Stimulated activated CD4-positive, alpha-beta T cell treated with anti-CD3 and anti-CD28 coated beads, Interleukin-1b, Interleukin-23, amount 100 ng/mL, for 48 hours (primary cell): ENCODE measurements at regions not wholly inside any gene's neighbourhood (a gene's known extent, or its start where the extent isn't known, plus 50 kb on each side); places are given as distances from the start of the nearest gene placed in this dataset.
A peak's percentile ranks its signal among the peaks of the same experiment; 100 is the strongest.

ENCODE experiments used
- DNase-seq: peaks from one replicate; pipeline ENCODE4 v3.0.0-alpha.2; 2020

- DNase-seq: no peak
Observed at GRCh38 chr6:97621111-97621510, 338.1 kb upstream of the MMS22L start.

GRCh38 chr6:97626671-97627441 is 343.8 kb upstream of the MMS22L start:
- no peak for DNase-seq

GRCh38 chr6:97629180-97629579 is 346.2 kb upstream of the MMS22L start:
- DNase-seq: no peak

- no peak for DNase-seq
Observed at GRCh38 chr6:97630604-97631003, 347.6 kb upstream of the MMS22L start.

- no peak for DNase-seq
Observed at GRCh38 chr6:97632341-97632740, 349.3 kb upstream of the MMS22L start.

- DNase-seq: no peak
Observed at GRCh38 chr6:97639702-97640101, 356.7 kb upstream of the MMS22L start.

GRCh38 chr6:97644353-97644752 is 361.3 kb upstream of the MMS22L start:
- DNase-seq: no peak

GRCh38 chr6:97645757-97646156 is 362.7 kb upstream of the MMS22L start:
- no peak for DNase-seq

- no peak for DNase-seq
Observed at GRCh38 chr6:97653076-97653475, 370.1 kb upstream of the MMS22L start.

- DNase-seq: no peak
Observed at GRCh38 chr6:97653517-97653916, 370.5 kb upstream of the MMS22L start.

GRCh38 chr6:97654674-97655073 is 371.7 kb upstream of the MMS22L start:
- no peak for DNase-seq

- DNase-seq: no peak
Observed at GRCh38 chr6:97656236-97656635, 373.2 kb upstream of the MMS22L start.

GRCh38 chr6:97656706-97657350 is 373.8 kb upstream of the MMS22L start:
- DNase-seq: no peak

GRCh38 chr6:97658090-97658489 is 375.1 kb upstream of the MMS22L start:
- DNase-seq: no peak

GRCh38 chr6:97663252-97663651 is 380.2 kb upstream of the MMS22L start:
- DNase-seq: no peak

GRCh38 chr6:97665446-97665845 is 382.4 kb upstream of the MMS22L start:
- no peak for DNase-seq

- DNase-seq: no peak
Observed at GRCh38 chr6:97666889-97667288, 383.9 kb upstream of the MMS22L start.

- DNase-seq: no peak
Observed at GRCh38 chr6:97668716-97669115, 385.7 kb upstream of the MMS22L start.

- DNase-seq: peak; percentile 8
Observed at GRCh38 chr6:97669191-97670031, 386.4 kb upstream of the MMS22L start.

GRCh38 chr6:97674802-97675201 is 391.8 kb upstream of the MMS22L start:
- no peak for DNase-seq

- DNase-seq: no peak
Observed at GRCh38 chr6:97677626-97678025, 394.6 kb upstream of the MMS22L start.

GRCh38 chr6:97687916-97688315 is 404.9 kb upstream of the MMS22L start:
- DNase-seq: no peak

- DNase-seq: no peak
Observed at GRCh38 chr6:97689078-97689754, 406.2 kb upstream of the MMS22L start.
